B cell (primary cell): ENCODE measurements at regions not wholly inside any gene's neighbourhood (a gene's known extent, or its start where the extent isn't known, plus 50 kb on each side); places are given as distances from the start of the nearest gene placed in this dataset.
"Not testable (repeated sequence)": the region's sequence is repeated elsewhere in the genome, so short reads cannot be mapped to it uniquely, and the experiment has no call there.

Experiments
- CTCF ChIP-seq: fragments of 200-600 bp; IDR thresholded peaks from one replicate; pipeline ENCODE4 v1.8.0; 2022; ENCODE audit warnings: antibody characterized with exemption, mild to moderate bottlenecking
- EZH2 ChIP-seq: IDR thresholded peaks from 2 replicates; pipeline ENCODE4 v1.6.1; 2012; ENCODE audit warnings: borderline replicate concordance, low read depth, mild to moderate bottlenecking, moderate library complexity, low read length; ENCODE audit not compliant: insufficient read depth, poor library complexity, severe bottlenecking

- not testable (repeated sequence) for TF ChIP-seq CTCF, EZH2
Observed at GRCh38 chr14:19162034-19162706, 194.9 kb downstream of the POTEM start.
